ENCODE measurements at regions not wholly inside any gene's neighbourhood (a gene's known extent, or its start where the extent isn't known, plus 50 kb on each side); places are given as distances from the start of the nearest gene placed in this dataset.

DNA sequence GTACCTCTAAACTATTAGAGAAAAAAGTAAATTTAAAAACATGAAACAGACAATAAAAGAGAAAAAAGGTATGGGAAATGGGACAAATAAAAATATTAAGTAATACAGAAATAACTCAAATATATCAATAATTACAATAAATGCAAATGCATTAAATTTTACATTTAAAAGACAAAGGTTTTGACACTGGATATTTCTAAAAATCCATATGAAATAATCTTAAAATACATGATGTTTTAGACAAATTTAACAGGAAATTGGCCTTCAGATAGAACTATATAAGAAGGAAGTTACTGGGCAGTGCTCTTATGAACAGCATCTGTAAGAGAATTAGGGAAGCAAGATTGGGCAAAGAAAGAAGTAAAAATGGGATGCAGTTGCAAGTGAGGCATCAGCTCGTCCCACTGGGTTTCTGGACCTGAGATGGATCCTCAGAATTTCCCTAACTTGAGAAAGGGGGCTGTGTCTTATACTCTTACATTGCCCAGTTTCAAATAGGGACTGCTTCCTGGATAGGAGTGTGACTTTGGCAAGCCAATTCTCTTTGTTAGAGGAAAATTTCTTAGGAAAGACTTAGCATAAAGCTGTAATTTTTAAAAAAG is 376.7 kb downstream of the SMOC2 start:
- H3K36me3 ChIP-seq, result no peaks in the 10 kb centered on the region
- DNase-seq, result no peak
- no peak overlapping the region for H3K4me3 ChIP-seq
- no peaks in the 10 kb centered on the region for H3K27me3 ChIP-seq
- 42 to 51% methylated on average over 1 of the region's 1 CpG for WGBS, 2 donors
- no peak overlapping the region for H3K27ac ChIP-seq
- H3K9me3 ChIP-seq, result peaks cover 0 to 4% (median 0%) of the 10 kb centered on the region in 4 donors
- TF ChIP-seq EP300 (IDR thresholded peaks at IDR 0.05) (no peak), POLR2AphosphoS5 (IDR thresholded peaks at IDR 0.05) (no peak), POLR2A (IDR thresholded peaks at IDR 0.05) (no peak)
- TF ChIP-seq, protein P1, sequence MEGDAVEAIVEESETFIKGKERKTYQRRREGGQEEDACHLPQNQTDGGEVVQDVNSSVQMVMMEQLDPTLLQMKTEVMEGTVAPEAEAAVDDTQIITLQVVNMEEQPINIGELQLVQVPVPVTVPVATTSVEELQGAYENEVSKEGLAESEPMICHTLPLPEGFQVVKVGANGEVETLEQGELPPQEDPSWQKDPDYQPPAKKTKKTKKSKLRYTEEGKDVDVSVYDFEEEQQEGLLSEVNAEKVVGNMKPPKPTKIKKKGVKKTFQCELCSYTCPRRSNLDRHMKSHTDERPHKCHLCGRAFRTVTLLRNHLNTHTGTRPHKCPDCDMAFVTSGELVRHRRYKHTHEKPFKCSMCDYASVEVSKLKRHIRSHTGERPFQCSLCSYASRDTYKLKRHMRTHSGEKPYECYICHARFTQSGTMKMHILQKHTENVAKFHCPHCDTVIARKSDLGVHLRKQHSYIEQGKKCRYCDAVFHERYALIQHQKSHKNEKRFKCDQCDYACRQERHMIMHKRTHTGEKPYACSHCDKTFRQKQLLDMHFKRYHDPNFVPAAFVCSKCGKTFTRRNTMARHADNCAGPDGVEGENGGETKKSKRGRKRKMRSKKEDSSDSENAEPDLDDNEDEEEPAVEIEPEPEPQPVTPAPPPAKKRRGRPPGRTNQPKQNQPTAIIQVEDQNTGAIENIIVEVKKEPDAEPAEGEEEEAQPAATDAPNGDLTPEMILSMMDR (IDR thresholded peaks at IDR 0.05), result no peak
- intact Hi-C loops (cut with DNase I), result no loop called here
- no peaks in the 10 kb centered on the region for H3K4me1 ChIP-seq

DNA sequence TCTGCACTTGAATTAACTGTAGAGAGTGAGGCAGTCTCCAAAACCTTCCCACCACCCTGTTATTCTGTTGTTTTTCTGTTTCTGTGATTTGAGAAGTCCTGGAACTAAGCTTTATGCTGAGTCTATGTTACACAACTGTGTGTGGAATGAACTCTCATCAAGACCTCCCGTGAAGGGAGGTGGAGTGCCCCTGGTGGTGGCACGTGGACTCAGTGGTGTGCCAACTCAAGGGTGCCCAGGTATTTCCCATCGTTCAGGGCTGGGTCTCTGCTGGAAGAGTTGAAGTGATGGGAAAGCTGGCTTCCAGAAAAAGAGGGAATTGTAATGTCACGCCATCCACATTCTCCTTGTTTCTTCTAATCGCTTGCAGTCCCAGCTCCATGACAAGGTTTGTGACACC is 374.2 kb downstream of the SMOC2 start:
- TF ChIP-seq, protein P1 (IDR thresholded peaks at IDR 0.05), result no peak
- no peak for TF ChIP-seq POLR2AphosphoS5 (IDR thresholded peaks at IDR 0.05)
- TF ChIP-seq POLR2A (IDR thresholded peaks at IDR 0.05), result no peak
- no peak for TF ChIP-seq EP300 (IDR thresholded peaks at IDR 0.05)
- no peak overlapping the region for H3K27ac ChIP-seq
- H3K4me3 ChIP-seq, result no peak overlapping the region
- H3K27me3 ChIP-seq, result no peaks in the 10 kb centered on the region
- H3K4me1 ChIP-seq, result no peaks in the 10 kb centered on the region
- peaks cover 0 to 4% (median 0%) of the 10 kb centered on the region in 4 donors for H3K9me3 ChIP-seq
- no peaks in the 10 kb centered on the region for H3K36me3 ChIP-seq
- WGBS, 2 donors, result 46 to 60% methylated on average over 5 of the region's 5 CpGs
- intact Hi-C loops (cut with DNase I), result no loop called here
- DNase-seq, result no peak

DNA sequence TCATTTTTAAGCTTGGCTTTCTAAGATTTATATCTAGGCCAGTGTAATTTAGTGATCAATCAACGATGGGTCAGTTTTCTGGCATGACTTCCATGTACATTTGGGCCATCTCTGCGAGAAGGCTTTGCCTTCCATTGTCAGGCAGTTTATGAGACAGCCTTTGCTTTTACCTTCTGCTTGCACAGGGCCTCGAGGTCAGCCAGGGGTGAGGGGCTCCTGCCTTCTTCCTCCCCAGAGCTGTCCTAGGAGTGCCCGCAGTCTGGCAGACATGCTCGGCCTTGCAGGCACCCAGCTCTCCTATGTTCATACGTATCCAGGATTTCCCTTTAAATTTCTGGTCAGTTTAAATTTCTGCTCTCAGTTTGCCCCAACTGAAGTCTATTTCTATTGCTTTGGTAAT is 367.2 kb downstream of the SMOC2 start:
- Histone ChIP-seq H3K36me3 (no peaks in the 10 kb centered on the region), H3K4me1 (no peaks in the 10 kb centered on the region), H3K4me3 (no peak overlapping the region), H3K9me3 (no peaks in the 10 kb centered on the region), H3K27me3 (no peaks in the 10 kb centered on the region), H3K27ac (no peak overlapping the region)
- TF ChIP-seq, protein P1 (IDR thresholded peaks at IDR 0.05), result no peak
- TF ChIP-seq EP300 (IDR thresholded peaks at IDR 0.05), result no peak
- no peak for TF ChIP-seq POLR2A (IDR thresholded peaks at IDR 0.05)
- TF ChIP-seq POLR2AphosphoS5 (IDR thresholded peaks at IDR 0.05), result no peak
- WGBS, 2 donors, result 68 to 77% methylated on average over 6 of the region's 6 CpGs
- intact Hi-C loops (cut with DNase I), result no loop called here
- no peak for DNase-seq

DNA sequence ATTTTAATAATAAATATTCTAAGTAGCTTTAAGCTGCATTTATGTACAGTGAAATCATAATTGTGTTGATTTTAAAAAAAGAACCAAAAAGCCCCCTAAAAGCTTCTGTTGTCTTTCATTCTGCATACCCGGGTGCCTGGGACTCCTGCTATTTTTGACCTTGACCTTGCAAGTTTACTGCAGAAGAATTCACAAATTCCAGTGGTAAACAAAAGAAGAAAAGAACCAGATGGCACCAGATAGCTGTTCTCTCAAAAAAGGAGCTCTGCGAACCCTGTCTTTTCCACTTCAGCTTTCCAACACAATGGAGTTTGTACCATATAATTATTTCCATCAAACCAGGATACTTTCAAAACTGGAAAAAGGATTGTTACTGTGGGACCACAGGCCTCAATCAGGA is 363.3 kb downstream of the SMOC2 start:
- no peak overlapping the region for H3K4me3 ChIP-seq
- no peaks in the 10 kb centered on the region for H3K36me3 ChIP-seq
- no peaks in the 10 kb centered on the region for H3K4me1 ChIP-seq
- no peaks in the 10 kb centered on the region for H3K9me3 ChIP-seq
- TF ChIP-seq POLR2A (IDR thresholded peaks at IDR 0.05) (no peak), EP300 (IDR thresholded peaks at IDR 0.05) (no peak), POLR2AphosphoS5 (IDR thresholded peaks at IDR 0.05) (no peak)
- TF ChIP-seq, protein P1 (IDR thresholded peaks at IDR 0.05), result no peak
- no peaks in the 10 kb centered on the region for H3K27me3 ChIP-seq
- WGBS, 2 donors, result 60 to 84% methylated on average over 2 of the region's 2 CpGs
- intact Hi-C loops (cut with DNase I), result no loop called here
- no peak overlapping the region for H3K27ac ChIP-seq
- no peak for DNase-seq

DNA sequence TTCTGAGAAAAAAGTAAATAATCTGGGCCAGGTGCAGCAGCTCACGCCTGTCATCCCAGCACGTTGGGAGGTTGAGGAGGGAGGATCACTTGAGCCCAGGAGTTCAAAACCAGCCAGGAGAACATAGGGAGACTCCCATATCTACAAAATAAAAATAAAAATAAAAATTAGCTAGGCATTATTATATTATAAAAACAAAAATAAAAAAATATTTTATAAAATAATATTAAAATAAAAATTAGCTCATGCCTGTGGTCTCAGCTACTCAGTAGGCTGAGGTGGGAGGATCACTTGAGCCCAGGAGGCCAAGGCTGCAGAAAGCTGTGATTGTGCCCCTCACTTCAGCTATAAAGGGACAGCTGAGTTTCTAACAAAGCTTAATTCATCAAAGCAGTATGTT is 362.9 kb downstream of the SMOC2 start:
- no peak for DNase-seq
- WGBS, 2 donors, result 79% methylated on average over 2 of the region's 2 CpGs
- no peaks in the 10 kb centered on the region for H3K4me1 ChIP-seq

More for the DNA sequence above, 362.9 kb downstream of the SMOC2 start:
- TF ChIP-seq POLR2A (IDR thresholded peaks at IDR 0.05) (no peak), EP300 (IDR thresholded peaks at IDR 0.05) (no peak), POLR2AphosphoS5 (IDR thresholded peaks at IDR 0.05) (no peak)
- TF ChIP-seq, protein P1 (IDR thresholded peaks at IDR 0.05), result no peak
- no peaks in the 10 kb centered on the region for H3K9me3 ChIP-seq
- no peak overlapping the region for H3K27ac ChIP-seq
- intact Hi-C loops (cut with DNase I), result no loop called here
- H3K27me3 ChIP-seq, result no peaks in the 10 kb centered on the region
- no peak overlapping the region for H3K4me3 ChIP-seq
- H3K36me3 ChIP-seq, result no peaks in the 10 kb centered on the region
